ENCODE measurements at regions not wholly inside any gene's neighbourhood (a gene's known extent, or its start where the extent isn't known, plus 50 kb on each side); places are given as distances from the start of the nearest gene placed in this dataset.

DNA sequence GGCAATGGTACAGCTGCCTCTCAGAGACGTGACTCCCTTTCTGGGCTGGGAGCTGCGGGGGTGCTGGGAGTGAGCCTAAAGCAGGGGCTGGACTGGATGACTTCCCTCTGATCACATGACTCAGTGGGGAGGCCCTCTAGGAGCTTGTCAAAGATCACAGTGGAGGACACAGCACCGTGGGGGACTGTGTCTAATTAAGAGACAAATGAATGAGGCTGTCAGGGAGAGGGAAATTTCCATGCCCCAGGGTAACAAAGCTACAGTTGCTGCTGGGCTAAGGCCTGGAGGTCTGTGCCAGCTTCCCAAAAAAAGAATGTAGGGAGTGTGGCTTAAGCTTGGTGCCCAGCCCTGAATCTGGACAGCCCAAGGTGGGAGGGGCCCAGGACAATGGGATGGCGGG, 262.8 kb upstream of the PLET1 start:
- TF ChIP-seq, protein P1, sequence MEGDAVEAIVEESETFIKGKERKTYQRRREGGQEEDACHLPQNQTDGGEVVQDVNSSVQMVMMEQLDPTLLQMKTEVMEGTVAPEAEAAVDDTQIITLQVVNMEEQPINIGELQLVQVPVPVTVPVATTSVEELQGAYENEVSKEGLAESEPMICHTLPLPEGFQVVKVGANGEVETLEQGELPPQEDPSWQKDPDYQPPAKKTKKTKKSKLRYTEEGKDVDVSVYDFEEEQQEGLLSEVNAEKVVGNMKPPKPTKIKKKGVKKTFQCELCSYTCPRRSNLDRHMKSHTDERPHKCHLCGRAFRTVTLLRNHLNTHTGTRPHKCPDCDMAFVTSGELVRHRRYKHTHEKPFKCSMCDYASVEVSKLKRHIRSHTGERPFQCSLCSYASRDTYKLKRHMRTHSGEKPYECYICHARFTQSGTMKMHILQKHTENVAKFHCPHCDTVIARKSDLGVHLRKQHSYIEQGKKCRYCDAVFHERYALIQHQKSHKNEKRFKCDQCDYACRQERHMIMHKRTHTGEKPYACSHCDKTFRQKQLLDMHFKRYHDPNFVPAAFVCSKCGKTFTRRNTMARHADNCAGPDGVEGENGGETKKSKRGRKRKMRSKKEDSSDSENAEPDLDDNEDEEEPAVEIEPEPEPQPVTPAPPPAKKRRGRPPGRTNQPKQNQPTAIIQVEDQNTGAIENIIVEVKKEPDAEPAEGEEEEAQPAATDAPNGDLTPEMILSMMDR (IDR thresholded peaks at IDR 0.05), result no peak
- TF ChIP-seq POLR2A (IDR thresholded peaks at IDR 0.05), result no peak
- TF ChIP-seq EP300 (IDR thresholded peaks at IDR 0.05), result no peak
- TF ChIP-seq POLR2AphosphoS5 (IDR thresholded peaks at IDR 0.05), result no peak
